ENCODE measurements at regions not wholly inside any gene's neighbourhood (a gene's known extent, or its start where the extent isn't known, plus 50 kb on each side); places are given as distances from the start of the nearest gene placed in this dataset.

DNA sequence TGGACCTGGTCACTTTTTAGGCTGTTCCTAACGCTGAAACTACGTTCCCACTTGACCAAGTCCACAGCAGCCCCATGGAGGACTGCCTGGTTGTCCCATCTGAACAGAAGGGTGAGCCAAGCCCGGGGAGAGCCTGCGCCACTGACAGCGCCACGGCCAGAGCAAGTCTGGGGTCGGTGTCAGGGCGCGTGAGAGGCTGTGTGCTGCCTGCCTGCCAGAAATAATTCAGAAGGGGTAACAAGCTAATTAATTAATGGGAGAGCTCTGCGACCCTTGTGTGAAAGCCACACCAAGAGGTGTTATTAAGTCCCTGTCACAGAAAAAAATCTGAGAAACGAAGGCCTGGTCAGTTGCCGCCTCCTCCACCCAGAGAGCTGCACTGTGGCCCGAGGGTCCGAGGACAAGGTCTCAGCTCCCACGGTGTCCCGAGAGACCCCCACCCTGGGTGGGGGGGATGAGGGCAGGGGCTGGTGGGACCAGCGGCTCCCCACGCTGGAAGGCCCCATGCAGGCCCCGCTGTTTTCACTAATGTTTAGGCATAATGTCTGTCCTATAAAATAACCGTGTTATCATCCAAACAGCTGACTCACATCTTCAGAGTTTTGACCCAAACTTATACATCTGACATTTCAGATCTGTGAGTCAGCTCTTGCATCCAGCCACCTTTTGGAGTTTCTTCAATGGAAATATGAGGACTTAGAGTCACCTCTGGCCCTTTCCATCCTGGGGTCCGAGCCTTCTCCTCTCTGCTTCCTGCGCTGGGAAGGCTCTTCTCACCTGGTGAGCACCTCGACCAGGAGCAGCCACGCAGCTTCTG, 58.5 kb downstream of the DLL1 start:
- H3K27me3 ChIP-seq (ENCODE audit: insufficient read depth, low read length): no peaks in the 10 kb centered on the region
- H3K79me2 ChIP-seq (ENCODE audit: control insufficient read depth, insufficient read depth, low read length, unreplicated experiment): no peaks in the 10 kb centered on the region
- H3K27ac ChIP-seq (ENCODE audit: low read depth, low read length): no peak overlapping the region
- no peaks in the 10 kb centered on the region for H3K4me1 ChIP-seq (ENCODE audit: control insufficient read depth, insufficient read depth, low read length, unreplicated experiment)
- no peak overlapping the region for H2AFZ ChIP-seq (ENCODE audit: low read length, unreplicated experiment)
- no peaks in the 10 kb centered on the region for H3K36me3 ChIP-seq (ENCODE audit: insufficient read depth, low read length)
- H3K4me3 ChIP-seq (ENCODE audit: low read depth, low read length): no peak overlapping the region

DNA sequence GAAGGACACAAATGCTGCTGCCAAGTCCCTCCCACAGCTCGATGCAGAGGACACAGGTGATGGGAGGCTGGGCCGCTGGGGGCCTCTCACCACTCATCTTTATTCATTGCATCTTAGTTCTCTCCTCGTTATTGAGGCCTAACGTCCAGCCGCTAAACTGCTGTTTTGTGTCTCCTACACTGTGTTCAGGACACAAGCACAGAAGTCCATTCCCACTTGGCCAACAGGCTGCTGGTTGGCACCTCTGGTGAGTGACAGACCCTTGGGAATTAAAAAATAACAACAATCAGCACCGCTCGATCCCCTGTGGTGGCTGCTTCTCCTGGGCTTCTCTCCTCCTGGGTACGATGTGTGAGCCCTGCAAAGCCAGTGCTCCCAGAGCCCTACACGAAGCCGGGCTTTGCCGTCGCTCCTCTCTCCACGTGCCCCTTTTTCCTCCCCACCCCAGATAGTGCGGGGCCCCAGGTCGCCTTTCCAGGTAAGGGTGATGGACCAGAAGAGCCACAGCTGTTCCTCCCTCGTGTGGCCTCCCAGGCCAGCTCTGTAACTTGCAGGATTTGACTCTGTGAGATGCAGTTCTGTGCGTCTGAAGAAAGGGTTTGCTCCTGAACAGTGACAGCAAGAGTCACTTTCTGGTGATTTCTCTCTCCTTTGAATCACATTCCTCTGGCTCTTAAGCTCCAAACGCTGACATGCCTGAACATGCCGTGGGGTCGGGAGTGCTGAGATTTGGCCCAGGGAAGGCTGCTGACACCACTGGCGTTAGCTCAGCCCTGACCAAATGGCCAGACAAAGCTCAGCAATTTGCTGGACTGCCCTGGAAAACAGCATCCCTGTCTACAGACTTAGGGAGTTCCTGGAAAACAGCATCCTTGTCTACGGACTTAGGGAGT, 59.3 kb downstream of the DLL1 start:
- Histone ChIP-seq H3K4me1 (ENCODE audit: control insufficient read depth, insufficient read depth, low read length, unreplicated experiment) (no peaks in the 10 kb centered on the region), H3K79me2 (ENCODE audit: control insufficient read depth, insufficient read depth, low read length, unreplicated experiment) (no peaks in the 10 kb centered on the region), H3K27me3 (ENCODE audit: insufficient read depth, low read length) (no peaks in the 10 kb centered on the region), H3K36me3 (ENCODE audit: insufficient read depth, low read length) (no peaks in the 10 kb centered on the region), H3K4me3 (ENCODE audit: low read depth, low read length) (no peak overlapping the region), H2AFZ (ENCODE audit: low read length, unreplicated experiment) (no peak overlapping the region), H3K27ac (ENCODE audit: low read depth, low read length) (no peak overlapping the region)

DNA sequence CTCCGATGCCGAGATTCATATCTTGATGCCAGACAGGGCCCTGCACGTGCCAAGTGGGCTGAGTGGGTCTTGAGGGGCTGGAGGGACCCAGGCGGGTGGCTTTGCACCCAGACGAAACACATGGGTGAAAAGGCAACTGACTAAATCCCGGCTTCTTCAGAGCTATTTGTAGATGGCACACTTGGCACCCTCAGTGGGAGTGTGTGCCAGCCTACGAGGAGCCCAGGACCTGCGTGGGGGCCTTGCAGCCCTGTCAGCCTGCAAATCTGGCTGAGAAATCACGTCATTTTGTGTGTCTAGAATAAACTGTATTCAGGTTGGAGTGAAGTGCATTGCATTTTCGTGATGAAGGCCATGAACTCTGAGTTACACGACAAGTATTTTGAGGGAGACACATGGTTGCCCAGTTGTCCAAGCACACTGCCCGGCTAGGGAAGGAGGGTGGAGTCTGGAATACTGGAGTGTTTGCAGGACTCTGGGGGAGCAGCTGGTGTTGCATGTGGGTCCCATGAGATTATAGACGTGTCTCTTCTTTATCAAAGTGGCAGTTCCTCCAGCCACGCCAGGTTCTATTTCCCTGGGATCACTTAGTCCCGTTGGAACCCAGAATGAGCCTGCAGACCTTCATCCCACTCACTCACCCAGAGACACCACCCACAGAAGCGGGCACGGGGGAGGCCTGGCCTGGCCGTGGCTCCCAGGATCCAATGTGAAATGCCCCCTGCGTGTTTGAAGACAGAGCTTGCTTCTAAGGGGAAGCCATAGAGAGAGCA, 60.2 kb downstream of the DLL1 start:
- H3K79me2 ChIP-seq (ENCODE audit: control insufficient read depth, insufficient read depth, low read length, unreplicated experiment): no peaks in the 10 kb centered on the region
- H3K4me3 ChIP-seq (ENCODE audit: low read depth, low read length): no peak overlapping the region
- no peaks in the 10 kb centered on the region for H3K27me3 ChIP-seq (ENCODE audit: insufficient read depth, low read length)
- no peaks in the 10 kb centered on the region for H3K36me3 ChIP-seq (ENCODE audit: insufficient read depth, low read length)
- H3K4me1 ChIP-seq (ENCODE audit: control insufficient read depth, insufficient read depth, low read length, unreplicated experiment): no peaks in the 10 kb centered on the region
- no peak overlapping the region for H2AFZ ChIP-seq (ENCODE audit: low read length, unreplicated experiment)
- no peak overlapping the region for H3K27ac ChIP-seq (ENCODE audit: low read depth, low read length)

DNA sequence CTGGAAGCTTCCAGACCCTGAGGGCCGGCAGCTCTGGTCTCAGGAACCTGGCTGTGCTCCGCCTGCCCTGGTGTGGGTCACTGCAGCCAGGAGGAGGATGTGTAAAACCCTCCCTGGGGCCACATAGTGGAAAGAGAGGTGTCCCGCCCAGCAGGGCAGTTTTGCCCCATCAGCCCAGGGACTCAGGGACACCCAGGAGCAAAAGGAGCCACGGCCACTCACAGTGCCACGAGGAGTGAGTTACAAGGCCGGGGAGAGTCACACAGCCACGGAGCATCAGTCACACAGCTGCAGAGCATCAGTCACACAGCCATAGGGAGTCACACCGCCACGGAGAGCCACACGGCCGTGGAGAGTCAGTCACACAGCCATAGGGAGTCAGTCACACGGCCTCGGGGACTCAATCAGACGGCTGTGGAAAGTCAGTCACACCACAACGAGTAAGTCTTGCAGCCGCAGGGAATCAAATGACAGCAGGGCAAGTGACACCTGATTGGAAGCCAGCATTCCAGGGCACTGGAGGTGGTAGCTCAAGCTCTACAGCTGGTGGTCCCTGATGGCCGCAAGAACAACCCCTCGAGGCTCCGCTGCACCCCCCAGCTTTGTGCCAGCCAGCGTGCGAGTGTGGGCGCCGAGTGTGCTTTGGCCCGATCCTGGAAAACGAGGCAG, 60.9 kb downstream of the DLL1 start:
- H3K36me3 ChIP-seq (ENCODE audit: insufficient read depth, low read length): no peaks in the 10 kb centered on the region
- H3K4me3 ChIP-seq (ENCODE audit: low read depth, low read length): no peak overlapping the region
- no peak overlapping the region for H2AFZ ChIP-seq (ENCODE audit: low read length, unreplicated experiment)
- no peak overlapping the region for H3K27ac ChIP-seq (ENCODE audit: low read depth, low read length)
- no peaks in the 10 kb centered on the region for H3K79me2 ChIP-seq (ENCODE audit: control insufficient read depth, insufficient read depth, low read length, unreplicated experiment)
- H3K27me3 ChIP-seq (ENCODE audit: insufficient read depth, low read length): no peaks in the 10 kb centered on the region
- no peaks in the 10 kb centered on the region for H3K4me1 ChIP-seq (ENCODE audit: control insufficient read depth, insufficient read depth, low read length, unreplicated experiment)

DNA sequence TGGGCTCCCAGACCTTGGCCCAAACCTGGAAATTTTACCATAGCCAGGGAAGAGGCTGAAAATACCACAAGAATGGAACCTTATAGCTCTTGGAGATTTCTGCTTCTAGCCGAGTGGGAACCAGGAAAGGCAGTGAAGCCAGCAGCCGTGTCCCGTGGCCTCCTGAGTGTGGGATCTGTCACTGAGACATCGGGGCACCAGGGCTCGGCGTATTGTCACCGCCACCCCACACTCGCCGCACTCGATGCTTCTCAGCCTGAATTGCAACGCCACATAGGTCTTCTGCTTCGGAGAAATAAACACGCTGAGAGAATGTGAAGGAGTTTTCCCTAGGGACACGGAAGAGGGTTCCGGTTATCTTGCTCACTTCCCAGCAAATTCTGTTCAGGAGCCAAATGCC, 61.5 kb downstream of the DLL1 start:
- Histone ChIP-seq H3K27me3 (ENCODE audit: insufficient read depth, low read length) (no peaks in the 10 kb centered on the region), H3K27ac (ENCODE audit: low read depth, low read length) (no peak overlapping the region), H3K4me1 (ENCODE audit: control insufficient read depth, insufficient read depth, low read length, unreplicated experiment) (no peaks in the 10 kb centered on the region), H3K79me2 (ENCODE audit: control insufficient read depth, insufficient read depth, low read length, unreplicated experiment) (no peaks in the 10 kb centered on the region), H2AFZ (ENCODE audit: low read length, unreplicated experiment) (no peak overlapping the region), H3K36me3 (ENCODE audit: insufficient read depth, low read length) (no peaks in the 10 kb centered on the region), H3K4me3 (ENCODE audit: low read depth, low read length) (no peak overlapping the region)

DNA sequence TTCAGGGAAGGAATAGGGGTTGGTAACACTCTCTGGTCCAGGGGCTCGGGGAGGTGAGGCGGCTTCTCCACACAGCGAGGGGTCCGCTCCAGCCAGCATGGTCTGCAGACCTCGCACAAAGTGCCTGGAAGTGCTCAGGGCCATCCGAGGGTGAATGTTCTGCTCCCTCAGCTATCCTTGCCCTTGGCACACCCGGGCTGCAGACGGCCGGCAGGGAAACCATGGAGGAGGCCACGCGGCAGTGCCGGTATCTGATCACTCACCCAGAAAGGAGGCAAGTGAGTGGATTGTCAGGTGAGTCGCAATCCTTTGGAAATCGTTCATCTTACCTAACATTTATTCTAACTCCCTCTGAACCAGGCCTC, 62.0 kb downstream of the DLL1 start:
- Histone ChIP-seq H3K27ac (ENCODE audit: low read depth, low read length) (no peak overlapping the region), H3K79me2 (ENCODE audit: control insufficient read depth, insufficient read depth, low read length, unreplicated experiment) (no peaks in the 10 kb centered on the region), H3K36me3 (ENCODE audit: insufficient read depth, low read length) (no peaks in the 10 kb centered on the region), H3K4me1 (ENCODE audit: control insufficient read depth, insufficient read depth, low read length, unreplicated experiment) (no peaks in the 10 kb centered on the region), H3K27me3 (ENCODE audit: insufficient read depth, low read length) (no peaks in the 10 kb centered on the region), H2AFZ (ENCODE audit: low read length, unreplicated experiment) (no peak overlapping the region), H3K4me3 (ENCODE audit: low read depth, low read length) (no peak overlapping the region)

DNA sequence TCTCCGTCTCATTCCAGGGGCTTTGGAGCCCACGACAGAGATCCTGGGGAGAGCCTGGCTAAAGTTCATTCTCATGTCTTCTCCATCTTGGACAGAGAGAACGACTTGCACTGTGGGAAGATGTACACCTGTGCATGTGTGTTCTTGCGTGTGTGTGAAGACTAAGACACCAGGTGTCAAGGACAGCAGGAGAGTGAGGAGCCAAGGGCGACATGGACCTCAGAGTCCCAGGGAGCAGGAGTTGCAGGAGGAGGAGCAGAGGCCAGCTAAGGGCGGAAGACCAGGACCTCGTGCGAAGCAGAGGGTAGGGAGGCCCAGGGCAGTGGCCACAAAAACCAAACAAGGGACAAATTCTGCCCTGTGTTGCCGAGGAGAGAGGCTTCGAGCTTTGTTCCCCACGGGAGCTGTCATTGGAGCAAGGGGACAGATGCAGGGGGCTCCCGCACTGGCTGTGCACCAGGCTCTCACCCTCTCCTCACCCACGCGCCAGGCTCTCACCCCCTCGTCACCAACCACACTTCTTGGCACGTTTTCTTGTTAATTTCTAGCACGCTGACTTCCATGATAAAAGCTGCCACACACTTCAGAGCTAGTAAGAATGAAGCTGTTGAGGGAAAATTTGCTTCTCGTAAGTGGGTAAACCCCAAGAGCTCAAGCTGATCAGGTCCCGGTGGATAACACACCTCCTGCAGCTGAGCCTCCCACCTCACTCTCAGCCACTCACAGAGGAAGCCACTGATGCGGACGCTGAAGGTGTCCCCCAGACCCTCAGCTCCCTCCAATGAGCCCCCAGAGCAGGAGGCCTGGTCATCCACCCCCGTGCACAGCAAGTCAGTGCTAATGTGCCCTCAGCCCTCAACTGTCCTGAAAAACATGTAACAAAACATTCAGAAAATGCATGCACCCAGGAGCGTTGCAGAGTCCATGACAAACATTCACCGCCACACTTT, 62.6 kb downstream of the DLL1 start:
- no peak overlapping the region for H3K4me3 ChIP-seq (ENCODE audit: low read depth, low read length)
- no peaks in the 10 kb centered on the region for H3K4me1 ChIP-seq (ENCODE audit: control insufficient read depth, insufficient read depth, low read length, unreplicated experiment)
- no peak overlapping the region for H2AFZ ChIP-seq (ENCODE audit: low read length, unreplicated experiment)
- H3K79me2 ChIP-seq (ENCODE audit: control insufficient read depth, insufficient read depth, low read length, unreplicated experiment): no peaks in the 10 kb centered on the region
- H3K27me3 ChIP-seq (ENCODE audit: insufficient read depth, low read length): no peaks in the 10 kb centered on the region
- H3K27ac ChIP-seq (ENCODE audit: low read depth, low read length): no peak overlapping the region
- no peaks in the 10 kb centered on the region for H3K36me3 ChIP-seq (ENCODE audit: insufficient read depth, low read length)

DNA sequence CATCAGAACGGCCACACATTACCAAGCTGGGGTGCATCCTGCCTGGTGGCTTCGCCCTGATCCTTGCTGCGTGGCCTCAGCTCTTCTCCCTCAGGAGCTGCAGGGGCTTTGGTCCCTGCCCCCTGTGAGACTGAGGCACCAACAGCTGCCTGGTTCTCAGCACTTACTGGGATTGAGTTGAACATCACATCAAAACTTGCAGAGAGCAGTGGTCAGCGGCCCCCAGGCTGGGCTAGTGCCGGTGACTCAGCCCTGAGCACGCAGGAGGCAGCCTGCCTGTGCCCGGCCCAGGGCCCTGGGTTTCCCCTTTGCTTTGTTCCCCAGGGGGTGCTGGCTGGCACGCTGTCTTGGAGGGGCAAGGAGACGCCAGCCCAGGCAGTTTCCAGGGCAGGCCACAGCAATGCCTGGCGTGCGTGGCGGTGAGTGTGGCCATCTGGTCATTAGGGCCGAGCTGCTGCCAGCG, 63.3 kb downstream of the DLL1 start:
- Histone ChIP-seq H3K27ac (ENCODE audit: low read depth, low read length) (no peak overlapping the region), H3K36me3 (ENCODE audit: insufficient read depth, low read length) (no peaks in the 10 kb centered on the region), H3K4me1 (ENCODE audit: control insufficient read depth, insufficient read depth, low read length, unreplicated experiment) (no peaks in the 10 kb centered on the region), H3K4me3 (ENCODE audit: low read depth, low read length) (no peak overlapping the region), H2AFZ (ENCODE audit: low read length, unreplicated experiment) (no peak overlapping the region), H3K79me2 (ENCODE audit: control insufficient read depth, insufficient read depth, low read length, unreplicated experiment) (no peaks in the 10 kb centered on the region), H3K27me3 (ENCODE audit: insufficient read depth, low read length) (no peaks in the 10 kb centered on the region)

DNA sequence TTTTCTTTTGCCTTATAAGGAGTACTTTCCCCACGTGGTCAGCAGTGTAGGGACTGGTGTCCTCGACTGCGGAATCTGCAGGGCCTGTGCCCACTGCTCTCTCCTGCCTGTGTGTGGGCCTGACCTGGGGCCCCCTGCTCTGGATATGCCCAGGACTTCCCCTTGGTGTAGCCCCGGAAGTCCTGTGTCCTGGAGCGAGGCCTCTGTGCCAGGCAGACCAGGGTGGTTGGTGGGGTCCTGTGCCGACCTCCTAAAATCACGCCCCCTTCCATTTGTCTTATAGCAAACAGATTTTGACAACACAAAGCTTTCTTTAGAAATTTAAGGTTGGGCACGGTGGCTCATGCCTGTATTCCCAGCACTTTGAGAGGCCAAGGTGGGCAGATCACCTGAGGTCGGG, 64.2 kb downstream of the DLL1 start:
- Histone ChIP-seq H3K27ac (ENCODE audit: low read depth, low read length) (no peak overlapping the region), H3K79me2 (ENCODE audit: control insufficient read depth, insufficient read depth, low read length, unreplicated experiment) (no peaks in the 10 kb centered on the region), H3K27me3 (ENCODE audit: insufficient read depth, low read length) (no peaks in the 10 kb centered on the region), H3K4me3 (ENCODE audit: low read depth, low read length) (no peak overlapping the region), H3K4me1 (ENCODE audit: control insufficient read depth, insufficient read depth, low read length, unreplicated experiment) (no peaks in the 10 kb centered on the region), H2AFZ (ENCODE audit: low read length, unreplicated experiment) (no peak overlapping the region), H3K36me3 (ENCODE audit: insufficient read depth, low read length) (no peaks in the 10 kb centered on the region)
